Neural cell (in vitro differentiated cells): ENCODE measurements at regions not wholly inside any gene's neighbourhood (a gene's known extent, or its start where the extent isn't known, plus 50 kb on each side); places are given as distances from the start of the nearest gene placed in this dataset.

ENCODE experiments used
- H2AFZ ChIP-seq: fragments of 200-600, 300-800 bp; sonication (generic), shearing (Covaris generic); 2 replicates; pipeline ENCODE4 v1.6.0; 2014; ENCODE audit warnings: low read depth, mild to moderate bottlenecking, antibody characterized with exemption, low read length, moderate library complexity
- H3F3A ChIP-seq: fragments of 200-600 bp; shearing (Covaris generic); 2 replicates; pipeline ENCODE4 v1.6.1; 2016; ENCODE audit warnings: mild to moderate bottlenecking, moderate library complexity, mixed read lengths, antibody characterized with exemption, low read length; ENCODE audit not compliant: insufficient read depth, poor library complexity, severe bottlenecking
- H3K27ac ChIP-seq: fragments of 200-600, 300-800 bp; sonication (generic), shearing (Covaris generic); 2 replicates; pipeline ENCODE4 v1.5.1; 2014; ENCODE audit warnings: mild to moderate bottlenecking, low read length, moderate library complexity
- H3K27me3 ChIP-seq: fragments of 300-800, 200-600 bp; sonication (generic), shearing (Covaris generic); 2 replicates; pipeline ENCODE4 v1.6.0; 2014; ENCODE audit warnings: mild to moderate bottlenecking, low read depth, low read length, moderate library complexity; ENCODE audit not compliant: insufficient read depth
- H3K36me3 ChIP-seq: fragments of 300-800, 200-600 bp; sonication (generic), shearing (Covaris generic); 2 replicates; pipeline ENCODE4 v1.5.1; 2014; ENCODE audit warnings: mild to moderate bottlenecking, antibody characterized with exemption, low read length, moderate library complexity; ENCODE audit not compliant: insufficient read depth
- H3K4me2 ChIP-seq: fragments of 300-800, 200-600 bp; sonication (generic), shearing (Covaris generic); 2 replicates; pipeline ENCODE4 v1.6.0; 2014; ENCODE audit warnings: mild to moderate bottlenecking, low read length
- H3K4me3 ChIP-seq: fragments of 300-800, 200-600 bp; sonication (generic), shearing (Covaris generic); 2 replicates; pipeline ENCODE4 v1.5.1; 2014; ENCODE audit warnings: mild to moderate bottlenecking, low read length, moderate library complexity
- H3K79me2 ChIP-seq: fragments of 200-600 bp; shearing (Covaris generic); replicated peaks from 2 replicates; pipeline ENCODE4 v1.6.0; 2014; ENCODE audit warnings: mild to moderate bottlenecking, low read length, moderate library complexity; ENCODE audit not compliant: insufficient read depth
- H3K9ac ChIP-seq: fragments of 300-800, 200-600 bp; sonication (generic), shearing (Covaris generic); 2 replicates; pipeline ENCODE4 v1.6.1; 2016; ENCODE audit warnings: mild to moderate bottlenecking, low read length, mixed read lengths
- H3K9me2 ChIP-seq: fragments of 200-600 bp; shearing (Covaris generic); 2 replicates; pipeline ENCODE4 v1.6.1; 2016; ENCODE audit warnings: mild to moderate bottlenecking, low read length, mixed read lengths; ENCODE audit not compliant: insufficient read depth
- H3K9me3 ChIP-seq: fragments of 200-600, 300-800 bp; sonication (generic), shearing (Covaris generic); 2 replicates; pipeline ENCODE4 v1.6.1; 2016; ENCODE audit warnings: mild to moderate bottlenecking, mixed run types, low read length, moderate library complexity, mixed read lengths
- H4K20me1 ChIP-seq: fragments of 200-600 bp; shearing (Covaris generic); 2 replicates; pipeline ENCODE4 v1.6.1; 2016; ENCODE audit warnings: mild to moderate bottlenecking, mixed run types; ENCODE audit not compliant: insufficient read depth
- EP300 ChIP-seq: fragments of 450-650 bp; conservative IDR thresholded peaks from 2 replicates; pipeline ENCODE4 v1.6.1; 2014; ENCODE audit warnings: antibody characterized with exemption, mild to moderate bottlenecking, moderate library complexity; ENCODE audit not compliant: poor library complexity, severe bottlenecking
- EZH2 ChIP-seq: fragments of 200-600, 300-800 bp; shearing (Covaris generic), sonication (generic); IDR thresholded peaks from 2 replicates; pipeline ENCODE4 v1.6.1; 2014; ENCODE audit warnings: antibody characterized with exemption, low read length, borderline replicate concordance, mild to moderate bottlenecking; ENCODE audit not compliant: insufficient read depth, poor library complexity, severe bottlenecking
- MXI1 ChIP-seq: fragments of 450-650 bp; conservative IDR thresholded peaks from 2 replicates; pipeline ENCODE4 v1.6.1; 2014; ENCODE audit warnings: antibody characterized with exemption, mild to moderate bottlenecking; ENCODE audit not compliant: poor library complexity, severe bottlenecking
- POLR2AphosphoS5 ChIP-seq: IDR thresholded peaks from 2 replicates; pipeline ENCODE4 v1.6.1; 2012
- RAD21 ChIP-seq: fragments of 450-650 bp; conservative IDR thresholded peaks from 2 replicates; pipeline ENCODE4 v1.6.1; 2014; ENCODE audit warnings: antibody characterized with exemption, mild to moderate bottlenecking, moderate library complexity
- SMC3 ChIP-seq: fragments of 450-650 bp; conservative IDR thresholded peaks from 2 replicates; pipeline ENCODE4 v1.6.1; 2014; ENCODE audit warnings: antibody characterized with exemption, mild to moderate bottlenecking, moderate library complexity; ENCODE audit not compliant: poor library complexity
- TAF1 ChIP-seq: IDR thresholded peaks from 2 replicates; pipeline ENCODE4 v1.6.1; 2012; ENCODE audit warnings: low read depth
- TF ChIP-seq, protein P1 (sequence below): IDR thresholded peaks from 2 replicates; pipeline ENCODE4 v1.6.1; 2012; ENCODE audit warnings: borderline replicate concordance
- TF ChIP-seq, protein P2 (sequence below): fragments of 450-650 bp; IDR thresholded peaks from 2 replicates; pipeline ENCODE4 v1.5.1; 2014; ENCODE audit warnings: antibody characterized with exemption, mild to moderate bottlenecking, moderate library complexity; ENCODE audit not compliant: poor library complexity, severe bottlenecking

DNA sequence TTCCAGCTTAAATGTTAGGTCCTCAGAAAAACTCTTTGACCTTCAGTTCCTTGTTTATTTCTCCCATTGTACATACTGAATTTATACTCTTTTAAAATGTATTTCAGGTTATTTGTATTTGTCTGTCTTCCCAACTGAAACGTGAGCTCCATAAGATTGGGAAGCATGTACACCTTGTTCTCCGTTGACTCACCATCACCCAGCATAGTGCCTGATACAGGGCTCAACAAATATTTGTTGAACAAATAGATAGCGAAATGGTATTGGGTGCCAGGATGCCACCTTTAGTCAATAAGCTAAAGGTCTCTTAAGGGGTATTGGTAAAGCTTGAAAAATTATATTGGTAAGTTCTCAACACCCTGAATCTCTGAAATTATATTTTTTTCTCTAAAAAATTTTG, 1841.3 kb upstream of the CELF4 start (continued):
- TF ChIP-seq EZH2 (no peak), TAF1 (no peak), SMC3 (no peak)

- Histone ChIP-seq H3K4me2 (no peak overlapping the region), H3K9ac (no peak overlapping the region), H3K79me2 (no peaks in the 10 kb centered on the region), H3K27me3 (no peaks in the 10 kb centered on the region), H3K4me3 (no peak overlapping the region), H3K27ac (no peak overlapping the region), H4K20me1 (no peaks in the 10 kb centered on the region), H3K9me2 (no peaks in the 10 kb centered on the region), H3K9me3 (no peaks in the 10 kb centered on the region), H3K36me3 (no peaks in the 10 kb centered on the region), H3F3A (no peaks in the 10 kb centered on the region), H2AFZ (no peak overlapping the region)
- TF ChIP-seq, protein P1, sequence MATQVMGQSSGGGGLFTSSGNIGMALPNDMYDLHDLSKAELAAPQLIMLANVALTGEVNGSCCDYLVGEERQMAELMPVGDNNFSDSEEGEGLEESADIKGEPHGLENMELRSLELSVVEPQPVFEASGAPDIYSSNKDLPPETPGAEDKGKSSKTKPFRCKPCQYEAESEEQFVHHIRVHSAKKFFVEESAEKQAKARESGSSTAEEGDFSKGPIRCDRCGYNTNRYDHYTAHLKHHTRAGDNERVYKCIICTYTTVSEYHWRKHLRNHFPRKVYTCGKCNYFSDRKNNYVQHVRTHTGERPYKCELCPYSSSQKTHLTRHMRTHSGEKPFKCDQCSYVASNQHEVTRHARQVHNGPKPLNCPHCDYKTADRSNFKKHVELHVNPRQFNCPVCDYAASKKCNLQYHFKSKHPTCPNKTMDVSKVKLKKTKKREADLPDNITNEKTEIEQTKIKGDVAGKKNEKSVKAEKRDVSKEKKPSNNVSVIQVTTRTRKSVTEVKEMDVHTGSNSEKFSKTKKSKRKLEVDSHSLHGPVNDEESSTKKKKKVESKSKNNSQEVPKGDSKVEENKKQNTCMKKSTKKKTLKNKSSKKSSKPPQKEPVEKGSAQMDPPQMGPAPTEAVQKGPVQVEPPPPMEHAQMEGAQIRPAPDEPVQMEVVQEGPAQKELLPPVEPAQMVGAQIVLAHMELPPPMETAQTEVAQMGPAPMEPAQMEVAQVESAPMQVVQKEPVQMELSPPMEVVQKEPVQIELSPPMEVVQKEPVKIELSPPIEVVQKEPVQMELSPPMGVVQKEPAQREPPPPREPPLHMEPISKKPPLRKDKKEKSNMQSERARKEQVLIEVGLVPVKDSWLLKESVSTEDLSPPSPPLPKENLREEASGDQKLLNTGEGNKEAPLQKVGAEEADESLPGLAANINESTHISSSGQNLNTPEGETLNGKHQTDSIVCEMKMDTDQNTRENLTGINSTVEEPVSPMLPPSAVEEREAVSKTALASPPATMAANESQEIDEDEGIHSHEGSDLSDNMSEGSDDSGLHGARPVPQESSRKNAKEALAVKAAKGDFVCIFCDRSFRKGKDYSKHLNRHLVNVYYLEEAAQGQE = no peak
- TF ChIP-seq EZH2 (no peak), MXI1 (no peak), TAF1 (no peak), RAD21 (no peak), SMC3 (no peak), POLR2AphosphoS5 (no peak), EP300 (no peak)
- TF ChIP-seq, protein P2, sequence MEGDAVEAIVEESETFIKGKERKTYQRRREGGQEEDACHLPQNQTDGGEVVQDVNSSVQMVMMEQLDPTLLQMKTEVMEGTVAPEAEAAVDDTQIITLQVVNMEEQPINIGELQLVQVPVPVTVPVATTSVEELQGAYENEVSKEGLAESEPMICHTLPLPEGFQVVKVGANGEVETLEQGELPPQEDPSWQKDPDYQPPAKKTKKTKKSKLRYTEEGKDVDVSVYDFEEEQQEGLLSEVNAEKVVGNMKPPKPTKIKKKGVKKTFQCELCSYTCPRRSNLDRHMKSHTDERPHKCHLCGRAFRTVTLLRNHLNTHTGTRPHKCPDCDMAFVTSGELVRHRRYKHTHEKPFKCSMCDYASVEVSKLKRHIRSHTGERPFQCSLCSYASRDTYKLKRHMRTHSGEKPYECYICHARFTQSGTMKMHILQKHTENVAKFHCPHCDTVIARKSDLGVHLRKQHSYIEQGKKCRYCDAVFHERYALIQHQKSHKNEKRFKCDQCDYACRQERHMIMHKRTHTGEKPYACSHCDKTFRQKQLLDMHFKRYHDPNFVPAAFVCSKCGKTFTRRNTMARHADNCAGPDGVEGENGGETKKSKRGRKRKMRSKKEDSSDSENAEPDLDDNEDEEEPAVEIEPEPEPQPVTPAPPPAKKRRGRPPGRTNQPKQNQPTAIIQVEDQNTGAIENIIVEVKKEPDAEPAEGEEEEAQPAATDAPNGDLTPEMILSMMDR = no peak
These were observed 1837.5 kb upstream of the CELF4 start for GRCh38 chr18:39403121-39403520.

GRCh38 chr18:39399662-39400061, 1834.1 kb upstream of the CELF4 start:
- Histone ChIP-seq H3K9ac (no peak overlapping the region), H3K4me2 (no peak overlapping the region), H3K4me3 (no peak overlapping the region), H3K79me2 (no peaks in the 10 kb centered on the region), H3F3A (no peaks in the 10 kb centered on the region), H3K27ac (no peak overlapping the region), H2AFZ (no peak overlapping the region), H4K20me1 (no peaks in the 10 kb centered on the region), H3K9me2 (no peaks in the 10 kb centered on the region), H3K9me3 (peaks cover 2% of the 10 kb centered on the region), H3K36me3 (no peaks in the 10 kb centered on the region), H3K27me3 (no peaks in the 10 kb centered on the region)
- TF ChIP-seq RAD21 (no peak), POLR2AphosphoS5 (no peak), SMC3 (no peak), EP300 (no peak), EZH2 (no peak), MXI1 (no peak), TAF1 (no peak)
- TF ChIP-seq, protein P1 = no peak
- TF ChIP-seq, protein P2 = no peak
